NCI-H526 treated with DMSO at 0.1 percent for 48 hours (cell line): ENCODE measurements at regions not wholly inside any gene's neighbourhood (a gene's known extent, or its start where the extent isn't known, plus 50 kb on each side); places are given as distances from the start of the nearest gene placed in this dataset.
"Not testable (repeated sequence)": the region's sequence is repeated elsewhere in the genome, so short reads cannot be mapped to it uniquely, and the experiment has no call there.

ENCODE experiments used
- DNase-seq: peaks from one replicate; lab custom pipeline; 2025; lab: John Stamatoyannopoulos, UW

GRCh38 chr3:86794361-86795065, 196.4 kb downstream of the VGLL3 start:
- DNase-seq = no peak

GRCh38 chr3:86793786-86794185, 197.2 kb downstream of the VGLL3 start:
- no peak for DNase-seq

GRCh38 chr3:86792316-86792715, 198.6 kb downstream of the VGLL3 start:
- no peak for DNase-seq

- DNase-seq = no peak
Observed at GRCh38 chr3:86790884-86791549, 199.9 kb downstream of the VGLL3 start.

GRCh38 chr3:86788371-86788770, 202.6 kb downstream of the VGLL3 start:
- DNase-seq = no peak

- no peak for DNase-seq
Observed at GRCh38 chr3:86787091-86787490, 203.9 kb downstream of the VGLL3 start.

GRCh38 chr3:86785386-86785785, 205.6 kb downstream of the VGLL3 start:
- DNase-seq = peak; percentile 26

- DNase-seq = no peak
Observed at GRCh38 chr3:86782866-86783265, 208.1 kb downstream of the VGLL3 start.

- no peak for DNase-seq
Observed at GRCh38 chr3:86782286-86782685, 208.7 kb downstream of the VGLL3 start.

GRCh38 chr3:86774082-86774691, 216.8 kb downstream of the VGLL3 start:
- peak; percentile 14 for DNase-seq

- DNase-seq = no peak
Observed at GRCh38 chr3:86772699-86773098, 218.2 kb downstream of the VGLL3 start.

GRCh38 chr3:86771741-86772512, 219.0 kb downstream of the VGLL3 start:
- no peak for DNase-seq

- DNase-seq = no peak
Observed at GRCh38 chr3:86766331-86766730, 224.6 kb downstream of the VGLL3 start.

GRCh38 chr3:86757322-86758179, 233.4 kb downstream of the VGLL3 start:
- not testable (repeated sequence) for DNase-seq

GRCh38 chr3:86748015-86748414, 242.9 kb downstream of the VGLL3 start:
- DNase-seq = no peak

- no peak for DNase-seq
Observed at GRCh38 chr3:86744051-86744450, 246.9 kb downstream of the VGLL3 start.

- no peak for DNase-seq
Observed at GRCh38 chr3:86743233-86743632, 247.7 kb downstream of the VGLL3 start.

GRCh38 chr3:86740751-86741150, 250.2 kb downstream of the VGLL3 start:
- no peak for DNase-seq

GRCh38 chr3:86739244-86739643, 251.7 kb downstream of the VGLL3 start:
- no peak for DNase-seq

- DNase-seq = no peak
Observed at GRCh38 chr3:86738684-86739083, 252.3 kb downstream of the VGLL3 start.

- DNase-seq = no peak
Observed at GRCh38 chr3:86737517-86737916, 253.4 kb downstream of the VGLL3 start.

GRCh38 chr3:86733257-86733656, 257.7 kb downstream of the VGLL3 start:
- no peak for DNase-seq
